Activated CD8-positive, alpha-beta memory T cell treated with anti-CD3 and anti-CD28 coated beads for 1 hour (primary cell): ENCODE measurements at regions not wholly inside any gene's neighbourhood (a gene's known extent, or its start where the extent isn't known, plus 50 kb on each side); places are given as distances from the start of the nearest gene placed in this dataset.
"Not testable (repeated sequence)": the region's sequence is repeated elsewhere in the genome, so short reads cannot be mapped to it uniquely, and the experiment has no call there.

ENCODE experiments used
- DNase-seq, 2 donors: peaks; one replicate each; pipeline ENCODE4 v3.0.0-alpha.2; 2020; ENCODE audit warnings: low read depth in 1 of 2; ENCODE audit errors: extremely low read depth in 1 of 2

- DNase-seq: not testable (repeated sequence)
Measured at GRCh38 chr10:42192450-42192849, 445.9 kb downstream of the ZNF33B start.

GRCh38 chr10:42187501-42188195, 450.7 kb downstream of the ZNF33B start:
- not testable (repeated sequence) for DNase-seq

GRCh38 chr10:42177793-42178689, 460.3 kb downstream of the ZNF33B start:
- not testable (repeated sequence) for DNase-seq

- DNase-seq: no peak
Measured at GRCh38 chr10:42177077-42177792, 461.1 kb downstream of the ZNF33B start.

- DNase-seq: no peak
Measured at GRCh38 chr10:42150428-42151061, 487.8 kb downstream of the ZNF33B start.

GRCh38 chr10:42149722-42150427, 488.5 kb downstream of the ZNF33B start:
- DNase-seq: no peak

- DNase-seq: no peak
Measured at GRCh38 chr10:42149027-42149700, 489.2 kb downstream of the ZNF33B start.

GRCh38 chr10:42146165-42146564, 492.2 kb downstream of the ZNF33B start:
- DNase-seq: not testable (repeated sequence)

- not testable (repeated sequence) for DNase-seq
Measured at GRCh38 chr10:42138023-42138422, 500.3 kb downstream of the ZNF33B start.

GRCh38 chr10:42113158-42113450, 525.3 kb downstream of the ZNF33B start:
- DNase-seq: no peak

- DNase-seq: no peak
Measured at GRCh38 chr10:42112331-42113157, 525.8 kb downstream of the ZNF33B start.

- DNase-seq: no peak
Measured at GRCh38 chr10:42111661-42112330, 526.6 kb downstream of the ZNF33B start.

GRCh38 chr10:42111076-42111475, 527.3 kb downstream of the ZNF33B start:
- DNase-seq: no peak
